ENCODE measurements at regions not wholly inside any gene's neighbourhood (a gene's known extent, or its start where the extent isn't known, plus 50 kb on each side); places are given as distances from the start of the nearest gene placed in this dataset.

GRCh38 chr6:54578261-54578660 lies 268.3 kb upstream of the FAM83B start:
- TF ChIP-seq CTCF (IDR thresholded peaks at IDR 0.05), result no peak
- no peak for TF ChIP-seq POLR2A (IDR thresholded peaks at IDR 0.05)

Data from uterus (tissue), 2 donors.